PFSK-1 (cell line): ENCODE measurements at regions not wholly inside any gene's neighbourhood (a gene's known extent, or its start where the extent isn't known, plus 50 kb on each side); places are given as distances from the start of the nearest gene placed in this dataset.

ENCODE experiments used
- SIN3A ChIP-seq: IDR thresholded peaks from 2 replicates; pipeline ENCODE4 v1.6.1; 2012; ENCODE audit warnings: mild to moderate bottlenecking, low read length, moderate library complexity, borderline replicate concordance; ENCODE audit not compliant: insufficient read depth
- TAF1 ChIP-seq: IDR thresholded peaks from 2 replicates; pipeline ENCODE4 v1.6.1; 2012; ENCODE audit warnings: low read length, control low read depth, borderline replicate concordance; ENCODE audit not compliant: insufficient read depth

DNA sequence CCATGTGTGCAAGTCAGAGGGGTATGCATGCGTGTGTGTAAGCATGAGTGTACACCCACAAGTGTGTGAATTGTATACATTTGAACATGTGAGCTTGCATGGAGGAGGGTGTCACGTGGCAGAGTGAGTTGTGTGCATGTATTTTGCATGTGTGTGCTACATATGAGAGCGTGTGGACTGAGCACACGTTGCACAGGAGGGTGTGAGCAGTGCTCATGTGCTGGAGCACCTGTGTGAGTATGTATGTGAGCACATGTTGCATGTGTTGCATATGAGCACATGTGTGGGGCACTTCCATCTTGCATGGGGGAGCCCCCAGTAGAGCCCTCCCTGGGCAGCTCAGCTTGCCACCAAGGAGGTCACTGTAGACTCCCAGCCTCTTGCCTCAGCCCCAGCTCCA is 180.2 kb upstream of the MYL2 start:
- TF ChIP-seq SIN3A: no peak
- no peak for TF ChIP-seq TAF1
